BLaER1 treated with 17β-estradiol and CSF1 and Interleukin-3, amounts not matched to agents 10 nM and 100 nM (cell line): ENCODE measurements at regions not wholly inside any gene's neighbourhood (a gene's known extent, or its start where the extent isn't known, plus 50 kb on each side); places are given as distances from the start of the nearest gene placed in this dataset.

Experiments used
- H3K27ac ChIP-seq, 11 experiments: shearing (Covaris generic); formaldehyde crosslinking; 2 replicates each; pipeline ENCODE4 v1.8.1; 2022
- H3K27me3 ChIP-seq, 11 experiments: shearing (Covaris generic); formaldehyde crosslinking; 2 replicates each; pipeline ENCODE4 v1.8.1; 2022
- H3K36me3 ChIP-seq, 11 experiments: shearing (Covaris generic); formaldehyde crosslinking; 2 replicates each; pipeline ENCODE4 v1.8.1; 2022
- H3K4me1 ChIP-seq, 10 experiments: shearing (Covaris generic); formaldehyde crosslinking; 2 replicates each; pipeline ENCODE4 v1.8.1; 2022
- H3K4me2 ChIP-seq, 11 experiments: shearing (Covaris generic); formaldehyde crosslinking; 2 replicates each; pipeline ENCODE4 v1.8.1; 2022
- H3K4me3 ChIP-seq, 10 experiments: shearing (Covaris generic); formaldehyde crosslinking; 2 replicates each; pipeline ENCODE4 v1.8.1; 2022
- H3K9ac ChIP-seq, 11 experiments: shearing (Covaris generic); formaldehyde crosslinking; 2 replicates each; pipeline ENCODE4 v1.8.1; 2022
- H3K9me3 ChIP-seq, 11 experiments: shearing (Covaris generic); formaldehyde crosslinking; replicated peaks in 1 of 11; 2 replicates each; pipeline ENCODE4 v1.8.1; 2022
- H4K20me1 ChIP-seq, 11 experiments: shearing (Covaris generic); formaldehyde crosslinking; 2 replicates each; pipeline ENCODE4 v1.8.1; 2022
- Cebpa-rat ChIP-seq, 11 experiments: shearing (Covaris generic); IDR thresholded peaks; 2 replicates each; pipeline ENCODE4 v1.8.1; 2022

DNA sequence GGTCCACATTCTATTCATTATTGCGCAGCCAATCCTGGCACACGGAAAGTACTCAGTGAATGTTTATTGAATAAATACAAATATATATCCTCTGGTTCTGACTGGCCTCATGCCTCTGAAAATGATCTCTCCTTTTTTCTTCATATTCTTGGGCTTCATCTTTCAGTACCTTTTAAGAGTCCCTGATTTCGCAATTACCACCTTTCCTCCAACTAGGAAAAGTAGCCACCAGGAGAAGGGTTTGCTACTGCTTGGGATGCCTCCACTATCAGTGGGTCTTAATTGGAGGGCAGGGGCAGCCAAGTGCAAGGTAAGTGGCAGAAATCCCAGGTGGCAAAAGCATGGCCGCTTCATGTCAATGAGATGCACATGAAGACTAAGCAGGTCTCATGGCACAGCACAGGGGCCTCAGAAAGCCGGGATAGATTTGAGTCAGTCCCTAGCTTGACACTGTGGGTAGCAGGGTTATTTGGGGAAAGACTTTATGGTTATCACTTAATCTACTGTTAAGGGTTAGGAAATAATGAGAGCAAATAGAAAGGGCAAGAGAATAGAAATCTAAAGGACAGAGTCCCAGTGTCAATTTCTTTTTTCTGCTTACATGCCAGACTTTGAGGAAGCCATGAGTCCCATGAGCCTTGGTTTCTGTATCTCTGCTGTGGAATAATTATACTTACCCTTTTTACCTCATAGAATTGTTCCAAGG, 361.1 kb downstream of the MAN2A1 start:
- Histone ChIP-seq H4K20me1 (no peaks in the 10 kb centered on the region), H3K4me1 (peaks cover 28 to 59% (median 50%) of the 10 kb centered on the region in 10 experiments), H3K9ac (no peak overlapping the region), H3K27ac (no peak overlapping the region), H3K4me2 (peak overlapping the region in 7 of 11 experiments; percentile 2 to 31 (median 18); a peak in 8 of 22 replicates), H3K36me3 (no peaks in the 10 kb centered on the region), H3K9me3 (0 out of 22 replicates have a peak, but pooled peaks cover 0 to 4% (median 0%) of the 10 kb centered on the region in 11 experiments), H3K4me3 (no peak overlapping the region), H3K27me3 (no peaks in the 10 kb centered on the region)
- peak in 7 of 11 experiments; percentile 26 to 81 (median 48); a peak in 10 of 22 replicates for TF ChIP-seq Cebpa-rat (IDR thresholded peaks at IDR 0.05)

DNA sequence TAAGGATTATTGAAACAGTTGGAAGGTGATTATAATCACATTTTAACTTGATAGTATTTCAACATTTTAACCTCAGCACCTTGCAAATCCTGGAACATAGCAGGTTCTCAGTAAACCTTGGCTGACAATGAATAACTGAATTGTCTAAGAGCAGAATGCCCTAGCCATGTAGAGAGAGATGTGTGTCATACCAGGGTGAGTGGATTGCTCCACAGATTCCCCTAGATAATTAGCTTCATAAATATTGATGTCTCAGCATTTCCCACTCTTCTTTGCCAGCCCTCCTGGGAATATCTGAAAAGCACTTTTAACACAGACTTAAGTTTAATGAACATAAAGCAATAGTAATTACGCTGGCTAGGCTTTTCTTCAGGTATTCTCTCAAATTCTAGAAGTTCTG, 363.5 kb downstream of the MAN2A1 start:
- peak overlapping the region in 6 of 11 experiments; percentile 70 to 81 (median 73); a peak in 10 of 22 replicates for H3K9ac ChIP-seq
- peak overlapping the region in 9 of 11 experiments; percentile 56 to 95 (median 89); a peak in 18 of 22 replicates for H3K27ac ChIP-seq
- peaks cover 45 to 78% (median 67%) of the 10 kb centered on the region in 10 experiments for H3K4me1 ChIP-seq
- no peaks in the 10 kb centered on the region for H3K36me3 ChIP-seq
- H3K27me3 ChIP-seq = no peaks in the 10 kb centered on the region
- peak overlapping the region; percentile 71 to 90 (median 81); a peak in 21 of 22 replicates for H3K4me2 ChIP-seq
- H3K9me3 ChIP-seq = no peaks in the 10 kb centered on the region
- peak overlapping the region in 2 of 10 experiments; percentile 13 to 28; a peak in 1 of 20 replicates for H3K4me3 ChIP-seq
- TF ChIP-seq Cebpa-rat (IDR thresholded peaks at IDR 0.05) = no peak
- H4K20me1 ChIP-seq = no peaks in the 10 kb centered on the region

DNA sequence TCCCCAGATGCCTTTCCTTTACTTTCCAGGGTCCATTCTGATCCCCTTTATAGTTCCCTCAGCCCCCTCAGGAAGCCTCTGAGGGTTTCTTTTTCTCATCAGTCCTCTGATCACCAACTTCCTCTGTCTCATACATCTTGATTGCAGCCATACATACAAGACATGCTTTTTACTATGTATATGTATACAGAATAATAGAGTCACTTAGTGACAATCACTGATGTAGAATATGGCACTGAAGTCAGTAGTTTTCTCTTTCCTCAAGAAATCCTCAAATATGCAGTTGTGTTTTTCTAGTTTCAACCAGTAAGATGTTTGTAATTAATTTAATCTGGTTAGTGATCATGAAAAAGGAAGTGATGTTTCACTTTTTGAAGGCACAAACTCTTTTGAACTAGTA, 364.1 kb downstream of the MAN2A1 start:
- H4K20me1 ChIP-seq = no peaks in the 10 kb centered on the region
- no peaks in the 10 kb centered on the region for H3K9me3 ChIP-seq
- H3K36me3 ChIP-seq = no peaks in the 10 kb centered on the region
- H3K4me3 ChIP-seq = peak overlapping the region in 4 of 10 experiments; percentile 13 to 50 (median 20); a peak in 5 of 20 replicates
- H3K27ac ChIP-seq = peak overlapping the region in 9 of 11 experiments; percentile 56 to 95 (median 89); a peak in 18 of 22 replicates
- peaks cover 45 to 78% (median 67%) of the 10 kb centered on the region in 10 experiments for H3K4me1 ChIP-seq
- no peaks in the 10 kb centered on the region for H3K27me3 ChIP-seq
- peak overlapping the region; percentile 71 to 90 (median 81); a peak in 21 of 22 replicates for H3K4me2 ChIP-seq
- TF ChIP-seq Cebpa-rat (IDR thresholded peaks at IDR 0.05) = no peak
- peak overlapping the region in 8 of 11 experiments; percentile 59 to 81 (median 72); a peak in 16 of 22 replicates for H3K9ac ChIP-seq

DNA sequence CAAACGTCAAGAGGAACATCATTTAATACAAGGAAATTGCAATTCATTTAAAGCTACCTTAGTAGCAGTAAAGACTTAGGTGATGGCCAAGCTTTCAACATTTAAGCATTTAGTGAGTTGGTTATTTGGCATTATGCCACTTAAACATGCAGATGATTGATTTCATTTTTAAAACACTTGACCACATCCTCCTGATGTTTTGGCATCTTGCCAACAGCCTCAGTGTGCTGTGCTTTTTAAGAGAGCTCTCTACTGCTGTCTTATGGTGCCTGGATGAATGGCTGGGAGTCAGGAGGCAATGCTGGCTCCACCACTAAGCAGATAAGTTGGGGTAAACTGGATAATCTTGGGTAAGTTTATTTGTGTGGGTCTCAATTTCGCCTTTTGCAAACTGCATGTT, 364.5 kb downstream of the MAN2A1 start:
- Histone ChIP-seq H4K20me1 (no peaks in the 10 kb centered on the region), H3K27ac (peak overlapping the region in 9 of 11 experiments; percentile 56 to 95 (median 89); a peak in 18 of 22 replicates), H3K9me3 (no peaks in the 10 kb centered on the region), H3K27me3 (no peaks in the 10 kb centered on the region), H3K9ac (peak overlapping the region in 9 of 11 experiments; percentile 16 to 81 (median 72); a peak in 17 of 22 replicates), H3K4me3 (peak overlapping the region in 7 of 10 experiments; percentile 13 to 50 (median 45); a peak in 10 of 20 replicates), H3K4me1 (peaks cover 45 to 78% (median 67%) of the 10 kb centered on the region in 10 experiments), H3K36me3 (no peaks in the 10 kb centered on the region), H3K4me2 (peak overlapping the region; percentile 71 to 90 (median 81))
- no peak for TF ChIP-seq Cebpa-rat (IDR thresholded peaks at IDR 0.05)

DNA sequence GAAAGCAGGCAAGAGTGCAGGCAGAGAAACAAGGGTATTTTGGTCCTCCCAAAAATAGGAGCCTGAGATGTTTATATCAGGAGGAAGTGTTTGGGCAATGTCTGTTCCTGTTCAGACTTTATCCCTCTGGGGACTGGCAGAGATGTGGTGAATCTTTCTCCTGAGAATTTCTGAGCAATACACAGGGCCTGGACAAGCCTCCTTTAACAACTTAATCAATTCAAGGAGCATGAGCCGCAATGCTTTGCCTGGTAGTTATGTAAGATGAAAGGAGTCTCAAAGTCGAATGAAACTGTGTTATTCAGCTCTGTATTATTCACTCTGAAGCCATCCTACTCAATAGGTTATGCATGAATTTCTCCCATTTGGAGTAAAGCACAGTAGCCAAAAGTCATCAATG, 365.6 kb downstream of the MAN2A1 start:
- Histone ChIP-seq H3K27me3 (no peaks in the 10 kb centered on the region), H3K36me3 (no peaks in the 10 kb centered on the region), H3K9me3 (peaks cover 0 to 6% (median 0%) of the 10 kb centered on the region in 11 experiments; a peak in 1 of 22 replicates), H3K4me2 (peak overlapping the region; percentile 71 to 90 (median 81); a peak in 21 of 22 replicates), H4K20me1 (no peaks in the 10 kb centered on the region), H3K9ac (peak overlapping the region in 9 of 11 experiments; percentile 16 to 81 (median 72); a peak in 17 of 22 replicates), H3K27ac (peak overlapping the region in 9 of 11 experiments; percentile 56 to 95 (median 89); a peak in 18 of 22 replicates), H3K4me1 (peaks cover 45 to 69% (median 59%) of the 10 kb centered on the region in 10 experiments), H3K4me3 (peak overlapping the region in 5 of 10 experiments; percentile 36 to 50 (median 46); a peak in 11 of 20 replicates)
- TF ChIP-seq Cebpa-rat (IDR thresholded peaks at IDR 0.05) = peak in 8 of 11 experiments; percentile 53 to 92 (median 77); a peak in 14 of 22 replicates

DNA sequence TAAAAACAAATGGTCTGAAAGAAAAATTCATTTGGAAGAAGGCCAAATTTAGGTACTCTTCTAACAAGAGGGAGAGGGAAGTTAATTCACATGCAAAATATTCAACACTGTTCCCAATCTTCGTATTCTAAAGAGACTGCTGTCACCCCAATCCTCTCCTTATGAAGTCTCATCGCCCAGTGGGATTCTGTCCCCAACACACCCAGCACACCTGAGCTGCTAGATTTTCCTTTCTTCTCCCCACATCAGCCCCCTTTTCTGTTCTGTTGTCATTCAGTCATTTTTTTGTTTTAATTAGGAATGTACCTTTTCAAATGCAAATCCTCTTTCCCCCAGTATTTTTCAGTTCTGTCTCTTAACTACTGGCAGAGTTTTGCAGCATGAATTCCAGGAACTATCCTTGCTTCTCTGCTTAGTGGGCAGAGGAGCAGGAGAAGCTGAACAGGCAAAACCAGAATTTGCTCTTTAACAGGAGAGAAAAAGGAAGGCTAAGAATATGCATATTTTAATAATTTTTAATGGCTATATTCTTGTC, 366.9 kb downstream of the MAN2A1 start:
- H4K20me1 ChIP-seq = no peaks in the 10 kb centered on the region
- peaks cover 45 to 58% (median 52%) of the 10 kb centered on the region in 10 experiments for H3K4me1 ChIP-seq
- no peaks in the 10 kb centered on the region for H3K27me3 ChIP-seq
- H3K4me3 ChIP-seq = no peak overlapping the region
- H3K4me2 ChIP-seq = peak overlapping the region; percentile 71 to 90 (median 81)
- peak overlapping the region in 1 of 11 experiments; percentile 4; a peak in 3 of 22 replicates for H3K9ac ChIP-seq
- H3K27ac ChIP-seq = peak overlapping the region in 8 of 11 experiments; percentile 80 to 95 (median 89); a peak in 16 of 22 replicates
- peaks cover 0 to 10% (median 0%) of the 10 kb centered on the region in 11 experiments; a peak in 3 of 22 replicates for H3K9me3 ChIP-seq
- TF ChIP-seq Cebpa-rat (IDR thresholded peaks at IDR 0.05) = no peak
- H3K36me3 ChIP-seq = no peaks in the 10 kb centered on the region

DNA sequence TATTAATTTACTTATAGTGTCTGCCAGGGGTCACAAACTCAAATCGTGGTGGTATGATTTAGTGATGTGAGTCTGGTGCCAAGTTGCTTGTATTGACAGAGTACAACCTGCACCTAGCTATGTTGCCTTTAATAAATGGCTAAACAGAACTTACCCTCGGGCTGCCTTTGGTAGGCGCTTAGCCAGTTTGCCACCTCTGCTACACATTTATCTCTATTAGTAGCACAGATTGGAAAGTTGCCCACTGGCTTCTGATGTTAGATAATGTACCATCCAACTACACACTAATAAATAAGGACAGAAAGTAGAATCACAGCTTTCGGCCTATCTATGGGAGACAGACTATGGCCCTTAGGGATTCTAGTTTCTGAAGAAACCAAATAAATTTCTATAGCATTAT, 368.4 kb downstream of the MAN2A1 start:
- H3K9me3 ChIP-seq = peaks cover 0 to 10% (median 0%) of the 10 kb centered on the region in 11 experiments; a peak in 3 of 22 replicates
- H3K9ac ChIP-seq = no peak overlapping the region
- peak overlapping the region in 2 of 11 experiments; percentile 27 to 89; a peak in 2 of 22 replicates for H3K27ac ChIP-seq
- no peak overlapping the region for H3K4me3 ChIP-seq
- H3K4me1 ChIP-seq = peaks cover 39 to 49% (median 43%) of the 10 kb centered on the region in 10 experiments
- no peaks in the 10 kb centered on the region for H3K27me3 ChIP-seq
- no peak for TF ChIP-seq Cebpa-rat (IDR thresholded peaks at IDR 0.05)
- no peaks in the 10 kb centered on the region for H3K36me3 ChIP-seq
- H4K20me1 ChIP-seq = no peaks in the 10 kb centered on the region
- H3K4me2 ChIP-seq = peak overlapping the region in 1 of 11 experiments; percentile 77; a peak in 1 of 22 replicates

DNA sequence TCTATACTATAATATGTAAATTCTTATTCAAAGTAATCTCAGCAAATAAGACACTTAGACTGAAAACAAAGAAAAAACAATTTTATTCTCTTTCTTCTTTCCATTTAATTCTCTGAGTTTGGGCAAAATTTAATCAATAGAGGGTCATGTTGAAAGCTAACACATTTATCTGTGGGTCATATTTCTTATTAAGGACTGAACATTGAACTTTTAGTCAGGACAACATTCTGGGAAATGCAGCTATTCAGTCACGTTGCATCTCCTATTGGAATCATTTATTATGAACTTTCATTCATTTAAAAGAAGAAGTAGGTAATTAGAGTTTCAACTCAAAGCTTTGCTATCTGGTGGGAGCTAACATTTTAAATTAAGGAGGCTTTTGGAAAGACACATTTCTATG, 372.5 kb downstream of the MAN2A1 start:
- Histone ChIP-seq H3K4me1 (peaks cover 20 to 34% (median 26%) of the 10 kb centered on the region in 10 experiments), H3K27me3 (no peaks in the 10 kb centered on the region), H4K20me1 (no peaks in the 10 kb centered on the region), H3K27ac (no peak overlapping the region), H3K9me3 (peaks cover 0 to 10% (median 0%) of the 10 kb centered on the region in 11 experiments; a peak in 4 of 22 replicates), H3K9ac (no peak overlapping the region), H3K36me3 (no peaks in the 10 kb centered on the region), H3K4me3 (no peak overlapping the region), H3K4me2 (no peak overlapping the region)
- no peak for TF ChIP-seq Cebpa-rat (IDR thresholded peaks at IDR 0.05)
